ENCODE measurements at regions not wholly inside any gene's neighbourhood (a gene's known extent, or its start where the extent isn't known, plus 50 kb on each side); places are given as distances from the start of the nearest gene placed in this dataset.
A peak's percentile ranks its signal among the peaks of the same experiment; 100 is the strongest.

- DNase-seq (ENCODE audit: low spot score): no peak
Measured at GRCh38 chr17:63341276-63341675, 104.8 kb downstream of the CYB561 start.

- no peak for DNase-seq (ENCODE audit: low spot score)
Measured at GRCh38 chr17:63344383-63344782, 101.7 kb downstream of the CYB561 start.

GRCh38 chr17:63345611-63346010 lies 100.5 kb downstream of the CYB561 start:
- DNase-seq (ENCODE audit: low spot score): no peak

DNA sequence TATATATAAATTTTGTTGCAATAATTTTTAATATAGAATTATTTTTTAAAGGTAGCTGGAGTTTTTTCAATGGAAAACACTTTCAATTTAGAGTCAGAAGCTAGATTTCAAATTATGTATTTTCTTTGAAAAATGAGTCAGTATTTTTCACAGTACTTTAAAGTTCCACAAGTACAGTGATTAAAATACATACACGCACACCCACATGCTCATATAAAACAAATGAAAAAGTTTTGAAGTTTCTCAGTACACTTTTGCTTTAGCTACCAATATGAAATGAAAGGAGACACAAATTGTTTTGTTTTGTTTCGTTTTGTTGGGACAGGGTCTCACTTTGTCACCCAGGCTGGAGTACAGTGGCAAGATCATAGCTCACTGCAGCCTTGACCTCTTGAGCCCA lies 98.6 kb downstream of the CYB561 start:
- DNase-seq (ENCODE audit: low spot score): no peak

GRCh38 chr17:63349478-63350000 lies 96.6 kb downstream of the CYB561 start:
- DNase-seq (ENCODE audit: low spot score): no peak

GRCh38 chr17:63350364-63350763 lies 95.7 kb downstream of the CYB561 start:
- DNase-seq (ENCODE audit: low spot score): no peak

DNA sequence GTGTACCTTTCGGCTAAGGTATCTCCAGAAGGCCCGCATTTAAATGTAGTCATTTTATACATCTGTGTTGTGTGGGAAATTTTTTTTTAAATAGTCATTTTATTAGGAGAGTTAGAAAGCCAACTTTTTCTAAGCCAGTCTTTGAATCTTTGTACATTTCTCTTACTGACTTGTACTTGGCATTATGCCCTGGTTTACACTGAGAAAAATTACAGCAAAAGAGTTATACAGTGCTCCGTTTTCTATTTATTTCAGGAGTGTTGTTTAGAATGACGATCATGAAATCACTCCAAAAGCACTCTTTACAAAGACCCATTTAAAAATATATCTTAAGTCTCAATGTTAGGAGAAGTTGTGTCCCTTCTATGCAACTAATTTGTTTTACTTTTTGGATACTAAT lies 91.8 kb downstream of the CYB561 start:
- DNase-seq (ENCODE audit: low spot score): no peak

GRCh38 chr17:63356337-63356757 lies 89.8 kb downstream of the CYB561 start:
- DNase-seq (ENCODE audit: low spot score): no peak

GRCh38 chr17:63358111-63358839 lies 87.8 kb downstream of the CYB561 start:
- no peak for DNase-seq (ENCODE audit: low spot score)

- DNase-seq (ENCODE audit: low spot score): no peak
Measured at GRCh38 chr17:63358956-63359355, 87.2 kb downstream of the CYB561 start.

DNA sequence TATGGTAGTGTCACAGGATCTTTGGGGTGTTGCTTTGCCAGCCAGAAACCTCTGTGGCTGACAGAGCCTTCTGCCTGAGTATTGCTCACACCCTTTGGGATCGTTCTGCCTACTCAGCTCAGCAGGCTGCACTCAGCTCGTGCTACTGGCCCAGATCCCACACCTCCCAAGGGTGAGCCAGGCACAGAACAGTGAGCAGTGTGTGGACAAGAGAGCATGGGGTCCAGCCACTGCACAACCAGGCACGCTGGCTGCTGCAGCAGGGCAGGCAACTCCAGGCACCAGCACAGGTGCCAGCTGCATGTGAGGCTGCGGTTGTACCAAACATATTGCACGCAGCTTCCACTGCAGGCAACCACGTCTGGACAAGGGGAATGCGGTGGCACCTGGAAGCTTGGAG lies 84.9 kb downstream of the CYB561 start:
- no peak for DNase-seq (ENCODE audit: low spot score)

DNA sequence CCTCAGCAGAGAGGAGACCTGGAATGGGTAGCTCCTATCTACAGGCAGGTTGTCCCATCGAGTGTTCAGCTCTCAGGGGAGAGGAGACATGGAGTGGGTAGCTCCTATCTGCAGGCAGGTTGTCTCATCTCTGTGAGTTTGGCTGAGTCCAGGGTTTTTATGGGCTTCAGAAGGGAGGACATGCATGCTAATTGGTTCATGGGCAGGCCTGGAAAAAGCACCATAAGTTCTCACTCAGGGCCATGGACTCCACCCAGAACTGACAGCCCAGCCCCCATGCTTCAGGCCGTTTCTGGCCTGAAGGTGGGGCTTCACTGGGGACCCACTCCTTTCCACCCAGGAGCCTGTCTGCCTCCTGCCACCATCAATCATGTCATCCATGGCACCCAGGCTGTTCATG lies 84.0 kb downstream of the CYB561 start:
- no peak for DNase-seq (ENCODE audit: low spot score)

DNA sequence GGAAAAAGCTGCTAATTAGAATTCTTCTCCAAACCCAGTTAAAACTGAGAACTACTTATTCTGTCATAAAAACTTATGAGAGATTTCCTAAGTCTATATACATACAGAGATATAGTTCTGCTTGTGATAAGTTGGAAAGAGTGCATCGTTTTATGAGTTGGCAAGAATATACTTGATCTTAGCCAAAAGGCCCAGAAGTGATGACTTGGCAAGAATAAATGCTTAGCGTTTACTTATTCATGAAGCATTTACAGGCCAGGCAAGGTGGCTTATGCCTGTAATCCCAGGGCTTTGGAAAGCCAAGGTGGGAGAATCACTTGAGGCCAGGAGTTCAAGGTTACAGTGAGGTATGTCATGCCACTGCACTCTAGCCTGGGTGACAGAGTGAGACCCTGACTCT lies 81.7 kb downstream of the CYB561 start:
- DNase-seq (ENCODE audit: low spot score): no peak

GRCh38 chr17:63364944-63365343 lies 81.2 kb downstream of the CYB561 start:
- no peak for DNase-seq (ENCODE audit: low spot score)

DNA sequence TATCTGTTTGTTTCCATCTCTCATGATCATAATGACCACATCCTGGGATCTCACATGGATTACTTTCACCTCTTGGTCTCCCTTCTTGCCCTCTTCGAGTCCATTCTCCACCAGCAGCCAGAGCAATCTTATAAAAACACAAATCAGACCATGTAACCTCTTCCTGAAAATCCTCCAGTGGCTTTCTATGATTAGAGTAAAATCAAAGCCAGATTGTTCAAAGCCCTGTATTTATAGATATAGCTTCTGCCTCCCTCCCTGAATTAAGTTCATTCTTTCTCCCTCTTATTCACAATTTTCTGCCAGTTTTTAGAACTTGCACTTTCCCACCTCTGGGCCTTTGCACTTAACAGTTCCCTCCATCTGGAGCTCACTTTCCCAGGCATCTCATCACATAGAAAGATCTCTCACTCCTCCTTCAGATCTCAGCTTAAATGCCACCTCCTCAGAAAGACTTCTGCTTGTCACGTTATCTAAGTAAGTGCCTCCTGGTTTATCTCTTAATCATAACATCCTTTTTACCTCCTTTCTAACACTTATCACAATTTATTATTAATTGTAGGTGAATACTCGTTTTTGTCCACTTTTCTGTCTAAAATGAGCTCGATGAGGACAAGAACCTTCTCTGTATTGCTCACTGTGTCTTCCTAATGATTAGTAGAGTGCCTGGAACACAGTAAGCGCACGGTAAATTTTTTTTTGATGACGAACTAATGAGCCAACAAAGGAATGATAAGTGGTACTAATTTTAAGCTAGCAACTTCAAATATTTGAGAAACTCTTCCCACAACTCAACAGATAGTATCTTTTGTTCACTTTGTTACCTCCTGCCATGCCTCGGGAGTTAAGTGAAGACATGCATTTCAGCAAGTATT lies 80.5 kb downstream of the CYB561 start:
- peak; percentile 46 for DNase-seq (ENCODE audit: low spot score)

DNA sequence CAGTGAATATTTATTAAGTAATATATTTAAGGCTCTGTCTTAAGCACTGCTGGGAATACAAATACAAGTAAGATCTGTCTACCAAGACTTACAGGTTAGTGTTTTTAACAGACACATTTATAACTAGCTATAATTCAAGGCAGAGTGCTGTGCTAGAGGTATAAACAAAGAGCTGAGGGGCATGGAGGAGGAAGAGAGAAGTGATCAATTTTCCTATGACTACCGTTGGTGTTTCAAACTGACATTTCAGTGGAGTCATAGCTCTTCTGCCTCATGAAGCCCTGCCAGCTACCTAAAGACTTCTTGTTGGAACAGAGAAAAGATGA lies 79.9 kb downstream of the CYB561 start:
- no peak for DNase-seq (ENCODE audit: low spot score)

- DNase-seq (ENCODE audit: low spot score): no peak
Measured at GRCh38 chr17:63369233-63369632, 76.9 kb downstream of the CYB561 start.

DNA sequence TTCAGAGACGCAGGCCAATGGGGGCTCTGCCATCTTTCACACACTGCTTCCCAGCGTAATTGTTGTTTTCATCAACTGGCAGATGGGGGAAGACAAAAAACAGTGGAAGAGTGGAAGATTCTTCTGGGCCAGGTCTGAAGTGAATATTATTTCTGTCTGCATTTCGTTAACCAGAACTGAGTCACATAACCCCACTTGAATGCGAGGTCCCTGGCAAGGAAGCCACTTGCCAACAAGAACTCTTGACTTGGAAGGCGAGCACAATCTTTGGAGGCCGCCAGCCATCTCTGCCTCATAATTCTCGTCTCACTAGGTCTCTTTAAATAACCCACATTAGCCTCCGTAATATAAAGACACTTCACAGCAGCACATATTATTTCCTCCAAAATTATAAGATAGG lies 75.4 kb downstream of the CYB561 start:
- no peak for DNase-seq (ENCODE audit: low spot score)

GRCh38 chr17:63376949-63377348 lies 69.2 kb downstream of the CYB561 start:
- no peak for DNase-seq (ENCODE audit: low spot score)

- DNase-seq (ENCODE audit: low spot score): no peak
Measured at GRCh38 chr17:63378411-63379375, 67.4 kb downstream of the CYB561 start.

- DNase-seq (ENCODE audit: low spot score): no peak
Measured at GRCh38 chr17:63379636-63380035, 66.5 kb downstream of the CYB561 start.

GRCh38 chr17:63381101-63381729 lies 64.9 kb downstream of the CYB561 start:
- no peak for DNase-seq (ENCODE audit: low spot score)
